Germinal center (tissue), 1 donor: ENCODE measurements at regions not wholly inside any gene's neighbourhood (a gene's known extent, or its start where the extent isn't known, plus 50 kb on each side); places are given as distances from the start of the nearest gene placed in this dataset.

ENCODE experiments used
- DNase-seq: peaks from one replicate; pipeline ENCODE4 v3.0.0; 2012; ENCODE audit warnings: mixed read lengths, low spot score

- DNase-seq = no peak
Measured at GRCh38 chr13:72368031-72368430, 359.4 kb downstream of the MZT1 start.

GRCh38 chr13:72346716-72347115, 380.7 kb downstream of the MZT1 start:
- DNase-seq = no peak

GRCh38 chr13:72342364-72342763, 385.1 kb downstream of the MZT1 start:
- DNase-seq = no peak

- no peak for DNase-seq
Measured at GRCh38 chr13:72341904-72342303, 385.5 kb downstream of the MZT1 start.

GRCh38 chr13:72317346-72318109, 409.9 kb downstream of the MZT1 start:
- no peak for DNase-seq

GRCh38 chr13:72316716-72317115, 410.7 kb downstream of the MZT1 start:
- DNase-seq = no peak

- DNase-seq = no peak
Measured at GRCh38 chr13:72315312-72315711, 412.1 kb downstream of the MZT1 start.

GRCh38 chr13:72314210-72314609, 413.2 kb downstream of the MZT1 start:
- no peak for DNase-seq

- DNase-seq = no peak
Measured at GRCh38 chr13:72313546-72313945, 413.9 kb downstream of the MZT1 start.

GRCh38 chr13:72303941-72304746, 423.3 kb downstream of the MZT1 start:
- DNase-seq = no peak

- DNase-seq = no peak
Measured at GRCh38 chr13:72296246-72296645, 429.2 kb upstream of the DACH1 start.

GRCh38 chr13:72295153-72295552, 428.1 kb upstream of the DACH1 start:
- DNase-seq = no peak

- DNase-seq = no peak
Measured at GRCh38 chr13:72293206-72293605, 426.2 kb upstream of the DACH1 start.

GRCh38 chr13:72290962-72291681, 424.1 kb upstream of the DACH1 start:
- DNase-seq = no peak

GRCh38 chr13:72286421-72286820, 419.4 kb upstream of the DACH1 start:
- no peak for DNase-seq

- DNase-seq = no peak
Measured at GRCh38 chr13:72284791-72285190, 417.8 kb upstream of the DACH1 start.

GRCh38 chr13:72261732-72262131, 394.7 kb upstream of the DACH1 start:
- no peak for DNase-seq

- DNase-seq = no peak
Measured at GRCh38 chr13:72259528-72259927, 392.5 kb upstream of the DACH1 start.

- DNase-seq = no peak
Measured at GRCh38 chr13:72258340-72258981, 391.5 kb upstream of the DACH1 start.

- no peak for DNase-seq
Measured at GRCh38 chr13:72255908-72256307, 388.9 kb upstream of the DACH1 start.

- DNase-seq = no peak
Measured at GRCh38 chr13:72253754-72254153, 386.8 kb upstream of the DACH1 start.

GRCh38 chr13:72246396-72246795, 379.4 kb upstream of the DACH1 start:
- DNase-seq = no peak
